NCI-H82 treated with DMSO at 0.1 percent for 48 hours (cell line): ENCODE measurements at regions not wholly inside any gene's neighbourhood (a gene's known extent, or its start where the extent isn't known, plus 50 kb on each side); places are given as distances from the start of the nearest gene placed in this dataset.

Experiments used
- DNase-seq: peaks from one replicate; lab custom pipeline; 2025; ENCODE audit not compliant: unreplicated experiment; lab: John Stamatoyannopoulos, UW

DNA sequence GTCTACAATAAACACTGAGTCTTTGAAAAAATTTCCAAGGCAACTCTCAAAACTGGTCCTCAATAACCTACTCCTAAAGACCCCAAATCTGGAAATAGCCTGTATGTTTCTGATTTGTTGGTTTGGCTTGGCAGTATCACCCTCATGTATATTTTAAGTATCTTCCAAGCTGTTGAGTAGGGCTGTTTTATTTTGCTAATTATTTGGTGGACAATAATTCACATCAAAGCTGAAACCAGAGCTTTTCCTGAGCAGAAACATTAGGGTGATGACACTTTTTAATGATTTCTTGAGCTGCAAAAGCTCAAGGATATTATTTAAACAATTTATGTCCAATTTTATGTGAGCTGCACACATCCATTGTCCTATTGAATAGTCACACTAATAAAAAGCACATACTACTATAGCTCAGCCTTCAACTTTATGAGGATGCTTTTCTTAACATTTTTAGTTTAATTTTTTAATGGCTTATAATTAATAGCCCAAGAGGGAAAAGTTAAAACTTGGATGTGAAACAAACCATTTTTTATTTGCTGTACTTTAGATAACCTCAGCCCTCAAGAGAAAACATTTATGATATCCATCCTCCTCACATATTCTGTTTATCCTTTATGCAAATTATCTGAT, 393.1 kb downstream of the TAF11L14 start:
- DNase-seq = no peak

DNA sequence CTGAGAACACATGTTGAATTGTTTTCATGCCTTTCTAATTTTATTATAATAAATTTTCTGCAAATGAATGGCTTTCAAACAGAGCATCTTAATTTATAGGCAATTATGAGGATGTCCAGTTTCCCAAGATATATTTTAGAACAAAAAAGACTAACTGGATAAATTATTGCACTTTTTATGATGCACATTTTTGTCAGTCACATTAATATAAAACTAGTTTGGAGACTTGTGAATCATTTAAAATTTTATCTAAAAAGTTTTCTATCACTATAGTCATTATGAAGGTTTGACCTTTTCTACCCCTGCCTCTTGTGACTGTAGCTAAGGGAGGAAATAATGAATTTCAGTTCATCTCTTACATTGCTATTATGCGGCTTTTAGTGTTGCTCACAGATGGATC, 393.8 kb downstream of the TAF11L14 start:
- DNase-seq = no peak

DNA sequence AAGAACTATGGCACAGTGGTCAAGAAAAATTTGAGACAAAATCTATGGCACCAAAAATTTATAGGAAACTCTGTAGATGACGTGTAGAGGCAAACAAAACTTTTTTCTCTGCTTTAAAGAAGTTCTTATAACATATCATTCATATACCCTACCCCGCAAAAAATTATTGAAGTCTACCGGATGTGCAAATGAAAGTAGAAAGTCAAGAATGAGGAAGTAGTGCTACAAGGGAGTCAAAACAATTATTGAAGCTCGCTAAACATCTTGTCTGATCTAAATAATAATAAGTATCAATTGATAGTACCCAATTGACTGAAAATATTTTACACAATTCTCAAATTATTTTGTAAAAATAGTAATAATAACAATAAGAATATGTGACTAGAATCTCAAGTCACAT, 398.5 kb downstream of the TAF11L14 start:
- no peak for DNase-seq

DNA sequence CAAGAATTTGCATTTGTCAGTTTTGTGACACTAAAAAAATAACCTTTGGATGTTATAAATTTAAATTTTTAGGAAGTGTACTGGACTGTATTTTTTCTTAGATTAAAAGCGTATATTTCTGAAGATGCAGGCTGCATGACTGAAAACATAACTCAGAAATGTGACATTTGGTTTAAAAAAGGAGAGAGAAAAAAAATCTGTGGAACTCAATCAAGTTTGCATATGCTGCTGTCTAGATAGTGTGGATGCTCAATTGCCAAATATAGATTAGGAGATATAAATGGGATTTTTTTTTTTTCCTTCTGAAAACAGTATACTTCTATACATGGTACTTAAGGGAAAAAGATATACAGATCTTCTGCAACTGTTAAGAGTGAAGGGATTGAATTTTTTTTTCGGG, 402.3 kb downstream of the TAF11L14 start:
- DNase-seq = no peak

DNA sequence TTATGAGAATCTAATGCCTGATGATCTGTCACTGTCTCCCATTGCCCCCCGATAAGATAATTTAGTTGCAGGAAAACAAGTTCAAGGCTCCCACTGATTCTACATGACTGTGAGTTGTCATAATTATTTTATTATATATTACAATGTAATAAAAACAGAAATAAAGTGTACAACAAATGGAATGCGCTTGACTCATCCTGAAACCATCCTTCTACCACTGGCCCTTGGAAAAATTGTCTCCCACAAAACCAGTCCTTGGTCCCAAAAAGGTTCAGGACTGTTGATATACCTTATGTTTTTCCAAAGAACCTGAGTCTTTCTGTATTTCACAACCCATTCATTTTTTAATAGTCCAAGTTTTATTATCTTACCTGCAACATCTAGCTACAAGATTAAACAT, 403.5 kb downstream of the TAF11L14 start:
- DNase-seq = no peak

DNA sequence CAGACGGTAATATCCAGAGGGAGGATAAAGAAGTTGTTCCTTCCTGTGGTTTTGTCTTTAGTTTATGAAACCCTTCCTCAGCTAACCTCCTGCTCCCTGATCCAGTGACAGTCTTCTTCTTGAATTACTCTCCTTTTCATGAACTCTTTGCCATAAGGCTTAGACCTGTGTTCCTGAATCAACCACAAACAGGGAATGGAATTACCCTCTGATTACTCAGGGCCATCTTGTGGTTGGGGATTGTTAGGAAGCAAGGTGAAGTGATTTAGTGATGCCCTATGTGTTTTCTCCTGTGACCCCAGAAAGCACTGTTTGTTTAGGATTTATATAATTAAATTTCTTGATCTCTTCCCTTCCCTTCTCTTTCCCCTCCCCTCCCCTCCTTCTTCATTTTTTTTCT, 409.1 kb downstream of the TAF11L14 start:
- DNase-seq = no peak

DNA sequence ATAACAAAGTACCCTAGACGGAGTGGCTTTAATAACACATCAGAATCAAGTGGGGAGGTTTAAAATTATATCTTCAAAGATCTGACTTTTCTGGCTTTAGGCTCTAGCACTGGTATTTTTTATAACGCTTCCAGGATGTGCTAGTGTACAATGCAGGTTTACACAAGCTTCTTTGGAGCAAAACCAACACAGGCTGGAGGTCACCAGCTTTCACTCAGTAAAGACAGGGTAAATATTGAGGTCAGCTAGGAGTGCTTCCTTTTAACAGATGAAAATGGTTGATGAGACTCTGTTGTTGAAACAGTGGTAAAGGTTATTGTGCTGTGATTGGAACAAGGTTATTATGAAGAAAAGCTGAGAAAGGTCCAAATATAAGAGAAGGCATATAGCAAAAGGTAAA, 414.2 kb downstream of the TAF11L14 start:
- no peak for DNase-seq

DNA sequence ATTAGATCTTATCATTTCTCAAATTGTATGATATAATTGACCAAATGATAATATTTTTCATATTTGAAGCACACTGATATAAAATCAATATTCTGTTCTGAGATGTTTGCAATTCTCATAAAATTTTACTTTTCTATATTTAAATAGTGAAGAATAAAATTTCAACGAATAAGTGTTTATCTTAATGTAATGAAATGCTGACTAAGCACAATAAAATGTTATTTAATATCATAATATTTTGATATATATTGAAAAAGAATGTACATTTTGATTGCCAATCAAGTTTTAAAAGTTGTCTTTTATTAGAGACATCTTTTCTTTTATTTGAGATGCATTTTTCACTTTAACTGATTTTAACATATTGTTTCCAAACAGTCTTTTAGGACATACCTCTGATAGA, 416.1 kb downstream of the TAF11L14 start:
- no peak for DNase-seq

DNA sequence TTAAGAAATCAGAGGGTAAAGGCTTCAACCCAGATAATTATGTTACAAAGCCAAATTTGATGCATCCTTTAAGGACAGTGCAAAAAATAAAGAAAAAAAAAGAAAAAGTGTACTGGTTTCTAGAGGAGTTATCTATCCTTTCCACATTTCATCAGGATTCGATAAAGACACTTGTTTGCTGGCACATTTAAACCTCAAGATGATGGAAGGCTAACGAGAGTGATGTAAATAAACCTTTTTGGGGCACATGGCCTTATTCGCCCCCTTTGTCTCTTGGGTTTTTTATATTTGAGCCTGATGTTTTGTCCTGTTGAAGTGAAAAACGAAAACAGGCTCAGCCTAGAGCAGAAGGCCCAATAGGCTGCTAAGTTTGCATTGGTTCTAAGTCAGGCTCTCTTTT, 416.5 kb downstream of the TAF11L14 start:
- DNase-seq = no peak

DNA sequence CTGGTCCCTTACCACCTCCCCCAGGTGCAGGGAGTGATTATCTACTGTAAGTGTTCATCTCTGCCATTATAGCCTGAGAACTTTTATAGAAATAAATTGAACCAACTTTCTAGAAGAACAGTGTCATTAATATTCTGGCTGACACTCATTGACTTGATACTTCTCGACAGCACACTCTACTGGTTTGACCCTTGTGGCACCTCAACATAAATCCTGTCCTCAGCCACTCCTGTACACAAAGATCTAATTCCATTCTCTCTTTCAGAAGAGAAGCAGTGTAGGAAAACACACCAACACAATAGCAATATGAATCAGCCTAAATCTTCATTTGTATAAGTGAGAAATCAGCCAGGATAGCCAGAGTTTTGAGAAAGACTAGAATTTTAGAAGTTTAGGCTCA, 417.7 kb downstream of the TAF11L14 start:
- DNase-seq = no peak

DNA sequence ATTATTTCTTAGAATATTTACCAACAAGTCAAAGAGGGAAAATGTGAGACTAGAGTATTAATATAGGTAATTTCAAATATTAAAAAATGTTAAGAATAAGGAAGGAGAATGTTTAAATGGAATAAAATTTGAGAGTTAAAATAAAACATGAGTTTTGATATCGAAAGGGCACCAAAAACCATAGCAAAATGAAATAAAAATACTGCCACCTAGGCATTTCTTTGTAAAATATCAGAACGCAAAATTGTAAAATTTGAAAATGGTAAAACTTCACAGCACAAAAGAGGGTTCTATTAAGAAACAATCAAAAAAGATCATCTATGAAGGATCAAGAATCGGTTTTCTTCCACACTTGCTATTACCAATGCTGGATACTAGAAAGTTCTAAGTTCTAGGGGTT, 418.3 kb downstream of the TAF11L14 start:
- DNase-seq = no peak

DNA sequence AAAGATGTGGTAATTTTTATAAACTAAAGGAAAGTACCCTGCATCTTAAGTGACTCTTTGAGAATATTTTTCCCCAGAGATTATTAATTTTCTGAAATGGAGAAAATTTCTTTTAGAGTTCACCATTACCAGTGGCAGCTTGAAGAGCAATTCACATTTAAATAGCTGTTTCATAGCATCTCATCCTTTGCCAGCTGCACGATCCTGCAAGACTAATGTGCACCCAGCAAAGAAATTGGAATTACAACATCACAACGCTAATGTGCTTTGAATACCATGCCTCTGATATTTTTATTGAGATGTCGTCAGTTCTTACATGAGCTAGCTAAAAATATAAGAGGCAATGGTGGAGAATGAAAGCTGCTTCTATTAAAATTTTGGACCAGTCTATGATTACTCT, 423.5 kb downstream of the TAF11L14 start:
- DNase-seq = no peak

DNA sequence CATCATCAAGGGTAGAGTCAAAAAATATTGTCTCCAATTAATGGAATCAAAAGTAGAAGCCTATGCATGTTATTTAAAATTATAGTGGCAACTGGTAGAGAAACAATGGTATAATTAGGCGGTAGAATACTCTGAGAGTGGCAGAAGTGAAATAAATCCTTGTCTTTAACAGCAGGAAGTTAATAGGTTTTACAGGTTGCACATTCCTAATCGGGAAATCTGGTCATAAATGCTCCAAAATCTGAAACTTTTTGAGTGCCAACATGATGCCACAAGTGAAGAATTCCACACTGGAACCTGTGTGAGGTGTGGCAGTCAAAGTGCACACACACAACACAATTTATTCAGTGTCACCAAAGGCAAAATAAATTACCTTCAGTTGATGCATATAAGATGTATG, 433.4 kb downstream of the TAF11L14 start:
- DNase-seq = no peak

DNA sequence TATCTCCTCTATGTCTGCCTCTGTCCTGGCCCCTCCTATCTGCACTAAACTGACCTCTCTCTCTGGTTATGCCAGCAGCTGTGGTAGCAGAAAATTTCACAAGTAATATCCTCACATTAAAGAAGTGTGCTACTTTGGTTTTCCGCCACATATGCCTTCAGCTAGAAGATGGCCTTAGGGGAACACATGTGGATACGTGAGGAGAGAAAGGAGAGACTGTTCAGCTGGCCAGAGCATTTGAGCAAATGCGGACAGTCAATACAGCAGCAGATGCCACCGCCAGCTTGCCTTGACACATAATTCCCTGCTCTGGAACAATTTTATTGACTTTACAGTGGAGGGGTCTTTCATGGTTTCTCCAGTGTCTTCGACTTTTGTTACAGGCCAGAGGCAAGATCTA, 434.6 kb downstream of the TAF11L14 start:
- peak; percentile 44 for DNase-seq

DNA sequence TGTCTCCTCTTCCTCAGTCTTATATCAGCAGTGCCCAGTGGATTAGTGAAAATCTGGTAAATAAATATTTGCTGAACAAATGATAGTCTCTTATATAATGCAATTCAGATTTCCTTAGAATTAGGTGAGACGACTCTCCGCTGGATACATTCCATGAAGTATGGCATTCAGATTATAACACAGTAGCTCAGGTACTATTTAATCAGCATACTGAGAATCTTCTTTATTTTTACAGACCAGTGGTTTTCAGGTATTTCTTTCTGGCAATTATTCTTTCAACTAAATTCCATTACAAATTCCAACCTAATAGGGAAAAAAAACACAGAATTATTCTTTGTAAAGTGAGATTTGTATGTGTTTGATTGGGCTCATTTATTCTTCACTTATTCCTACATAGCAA, 435.5 kb downstream of the TAF11L14 start:
- no peak for DNase-seq

DNA sequence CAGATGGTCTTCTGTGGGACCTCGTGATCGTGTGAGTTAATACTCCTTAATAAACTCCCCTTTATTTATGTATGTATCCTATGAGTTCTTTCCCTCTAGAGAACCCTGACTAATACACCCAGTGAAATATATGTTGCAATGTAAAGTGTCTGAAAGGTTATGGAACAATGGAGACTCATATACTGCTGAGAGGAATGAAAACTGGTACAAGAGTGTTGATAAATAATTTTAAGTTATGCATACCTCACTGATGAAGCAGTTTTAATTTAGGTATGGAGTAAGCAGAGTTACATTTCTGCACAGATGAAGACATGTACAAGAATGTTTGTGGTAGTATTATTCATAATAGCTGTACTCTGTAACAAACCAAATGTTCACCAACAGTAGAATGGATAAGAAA, 438.3 kb downstream of the TAF11L14 start:
- no peak for DNase-seq

DNA sequence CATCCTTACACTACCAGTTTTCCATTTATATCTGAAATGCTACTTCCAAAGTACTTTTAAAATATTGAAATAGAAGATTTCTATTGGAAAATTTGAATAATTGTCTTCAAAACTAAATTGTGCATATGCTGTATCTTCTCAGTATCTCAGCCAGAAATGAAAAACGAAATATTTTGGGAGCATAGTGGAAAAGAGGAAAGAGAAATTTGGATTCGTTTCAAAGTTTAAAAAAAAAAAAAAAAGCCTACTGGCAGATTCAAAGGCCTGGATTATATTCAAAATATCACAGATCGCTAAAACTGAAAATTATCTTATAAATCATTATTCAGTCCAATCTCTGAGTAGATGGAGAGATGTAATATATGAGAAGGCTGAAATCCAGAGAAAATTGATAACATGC, 440.7 kb downstream of the TAF11L14 start:
- no peak for DNase-seq

DNA sequence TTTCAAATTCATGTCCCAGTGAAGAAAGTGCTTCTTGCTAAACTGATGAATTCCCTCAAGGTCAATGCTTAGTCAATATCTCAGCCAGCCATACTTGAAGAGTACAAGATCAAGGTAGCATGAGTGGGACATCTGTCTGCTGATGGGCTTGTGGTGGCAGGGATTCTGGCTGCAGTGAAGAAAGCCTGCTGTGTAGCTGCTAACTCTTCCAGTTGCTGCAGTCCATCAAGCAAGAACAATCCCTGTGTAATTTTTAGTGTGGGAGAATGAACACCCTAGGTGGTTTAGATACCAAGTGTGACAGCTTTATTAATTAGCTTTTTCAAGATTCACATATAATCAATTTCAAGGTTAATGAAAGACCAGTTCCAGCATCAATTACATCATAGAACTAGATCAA, 443.9 kb downstream of the TAF11L14 start:
- no peak for DNase-seq

DNA sequence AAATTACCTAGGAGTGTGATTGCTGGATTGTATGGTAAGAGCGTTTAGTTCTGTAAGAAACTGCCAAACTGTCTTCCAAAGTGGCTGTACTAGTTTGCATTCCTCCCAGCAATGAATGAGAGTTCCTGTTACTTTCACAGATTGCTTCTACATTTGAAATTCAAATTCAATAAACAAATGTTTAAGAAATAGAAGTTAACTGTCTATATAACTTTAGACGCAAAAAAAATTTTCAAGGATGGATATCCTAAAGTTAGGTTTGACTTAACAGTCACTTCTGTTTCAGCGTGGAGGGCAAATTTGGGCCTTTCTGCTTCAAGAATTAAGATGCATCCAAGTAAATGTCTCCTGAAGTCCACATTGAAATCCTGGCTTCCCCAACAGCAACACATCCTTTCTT, 445.6 kb downstream of the TAF11L14 start:
- no peak for DNase-seq

DNA sequence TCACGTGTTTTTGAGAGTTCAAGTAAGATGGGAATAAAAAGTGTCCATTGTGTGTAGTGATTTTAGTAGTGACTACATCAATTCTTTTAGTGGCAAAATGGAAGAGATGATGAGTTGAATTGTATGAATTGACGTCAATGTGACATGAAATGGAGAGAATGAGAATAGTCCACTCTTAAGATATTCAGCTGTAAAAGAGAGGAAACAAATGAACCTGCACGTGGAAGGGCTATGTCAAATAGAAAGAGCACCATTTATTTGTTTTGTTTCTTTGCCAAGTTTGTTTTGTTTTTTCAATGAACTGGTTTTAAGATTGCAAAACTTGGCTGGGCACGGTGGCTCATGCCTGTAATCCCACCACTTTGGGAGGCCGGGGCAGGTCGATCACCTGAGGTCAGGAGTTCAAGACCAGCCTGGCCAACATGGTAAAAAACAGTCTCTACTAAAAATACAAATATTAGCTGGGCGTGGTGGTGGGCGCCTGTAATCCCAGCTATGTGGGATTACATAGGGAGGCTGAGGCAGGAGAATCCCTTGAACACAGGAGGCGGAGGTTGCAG, 453.8 kb downstream of the TAF11L14 start:
- no peak for DNase-seq

DNA sequence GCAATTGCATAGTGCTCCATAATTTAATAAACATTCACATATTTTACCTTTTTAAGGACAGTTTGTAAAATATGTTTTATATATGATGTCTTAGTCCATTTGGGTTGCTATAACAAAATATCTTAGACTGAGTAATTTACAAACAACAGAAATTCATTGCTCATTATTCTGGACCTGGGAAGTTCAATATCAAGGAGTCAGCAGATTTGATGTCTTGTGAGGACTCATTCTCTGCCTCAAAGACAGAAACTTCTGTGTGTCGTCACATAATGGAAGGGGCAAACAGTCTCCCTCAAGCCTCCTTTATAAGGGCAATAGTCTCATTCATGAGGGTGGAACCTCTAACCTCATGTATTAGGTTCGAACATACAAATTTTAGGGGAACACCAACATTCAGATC, 455.9 kb downstream of the TAF11L14 start:
- DNase-seq = no peak

DNA sequence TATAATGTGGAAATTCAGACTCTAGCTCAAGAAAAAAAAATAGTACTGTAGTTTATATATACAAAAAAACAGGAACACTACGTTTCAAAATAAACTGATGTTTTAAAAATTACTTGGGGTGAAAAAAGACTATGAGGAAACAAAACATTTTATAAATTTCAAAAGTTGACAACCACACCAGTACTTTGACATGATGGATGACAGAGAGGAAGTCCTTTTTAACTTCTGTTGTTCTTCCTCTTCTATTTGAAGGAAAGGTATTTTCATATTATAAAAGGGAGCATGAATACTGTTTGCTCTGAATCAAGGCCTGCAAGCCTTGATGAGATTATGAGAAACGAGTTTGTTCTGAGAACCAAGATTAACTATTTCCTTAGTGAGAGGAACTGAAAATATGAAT, 456.9 kb downstream of the TAF11L14 start:
- DNase-seq = no peak

DNA sequence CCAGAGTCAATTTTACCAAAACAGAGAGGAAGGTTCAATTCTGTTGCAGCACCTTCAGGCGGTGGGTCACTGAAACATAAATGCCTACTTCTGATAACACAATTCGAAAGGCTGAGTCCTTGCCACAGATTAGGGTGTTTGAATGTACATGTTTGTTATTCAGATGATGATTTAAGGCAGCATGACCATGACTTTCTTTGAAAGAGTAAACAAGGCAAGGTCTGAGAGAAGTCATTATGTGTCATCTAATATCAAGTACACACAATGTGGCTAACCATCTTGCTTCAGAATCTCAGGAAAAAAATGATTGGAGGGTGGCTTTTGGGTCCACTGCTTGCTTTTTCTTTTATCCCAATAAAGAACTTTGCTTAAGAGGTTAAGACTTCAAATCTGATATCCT, 457.5 kb downstream of the TAF11L14 start:
- no peak for DNase-seq
